B cell (primary cell): ENCODE measurements at regions not wholly inside any gene's neighbourhood (a gene's known extent, or its start where the extent isn't known, plus 50 kb on each side); places are given as distances from the start of the nearest gene placed in this dataset.

Experiments
- EZH2 ChIP-seq: IDR thresholded peaks from 2 replicates; pipeline ENCODE4 v1.6.1; 2012; ENCODE audit warnings: borderline replicate concordance, low read depth, mild to moderate bottlenecking, moderate library complexity, low read length; ENCODE audit not compliant: insufficient read depth, poor library complexity, severe bottlenecking
- TF ChIP-seq, protein P1 (sequence below): fragments of 200-600 bp; IDR thresholded peaks from one replicate; pipeline ENCODE4 v1.8.0; 2022; ENCODE audit warnings: antibody characterized with exemption, mild to moderate bottlenecking

DNA sequence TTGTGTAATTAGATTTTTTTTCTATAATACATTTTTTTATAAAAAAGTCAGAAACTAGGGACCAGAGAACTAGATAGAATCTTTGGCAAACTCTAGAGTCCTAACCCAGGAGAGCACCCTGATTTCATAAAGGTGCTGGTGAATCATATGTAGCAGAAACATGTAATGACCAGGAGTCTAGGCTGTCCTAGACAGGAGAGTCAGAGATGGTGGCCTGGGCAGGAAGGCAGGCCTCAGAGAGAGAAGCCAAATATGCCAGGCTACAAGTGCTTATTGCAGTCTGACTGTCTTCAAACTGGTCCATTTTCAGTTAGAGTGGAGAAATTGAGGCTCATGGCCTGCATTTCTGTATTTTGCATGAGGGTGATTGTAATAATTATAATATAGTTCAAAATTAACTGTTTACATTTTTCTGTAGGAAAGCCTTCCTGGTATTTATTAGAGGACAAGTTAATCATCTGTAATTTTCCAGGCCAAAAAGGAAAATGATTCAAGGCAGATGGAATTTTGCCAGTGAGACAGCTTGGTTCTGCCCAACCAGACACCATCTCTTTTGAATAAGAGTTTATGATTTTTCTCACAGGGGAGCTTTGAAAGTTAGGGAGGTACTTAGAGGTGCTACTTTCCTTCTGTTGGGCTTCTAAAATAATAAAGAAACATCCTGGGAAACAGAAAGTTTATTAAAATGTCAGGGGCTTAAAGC lies 129.8 kb downstream of the S1PR1 start:
- TF ChIP-seq, protein P1, sequence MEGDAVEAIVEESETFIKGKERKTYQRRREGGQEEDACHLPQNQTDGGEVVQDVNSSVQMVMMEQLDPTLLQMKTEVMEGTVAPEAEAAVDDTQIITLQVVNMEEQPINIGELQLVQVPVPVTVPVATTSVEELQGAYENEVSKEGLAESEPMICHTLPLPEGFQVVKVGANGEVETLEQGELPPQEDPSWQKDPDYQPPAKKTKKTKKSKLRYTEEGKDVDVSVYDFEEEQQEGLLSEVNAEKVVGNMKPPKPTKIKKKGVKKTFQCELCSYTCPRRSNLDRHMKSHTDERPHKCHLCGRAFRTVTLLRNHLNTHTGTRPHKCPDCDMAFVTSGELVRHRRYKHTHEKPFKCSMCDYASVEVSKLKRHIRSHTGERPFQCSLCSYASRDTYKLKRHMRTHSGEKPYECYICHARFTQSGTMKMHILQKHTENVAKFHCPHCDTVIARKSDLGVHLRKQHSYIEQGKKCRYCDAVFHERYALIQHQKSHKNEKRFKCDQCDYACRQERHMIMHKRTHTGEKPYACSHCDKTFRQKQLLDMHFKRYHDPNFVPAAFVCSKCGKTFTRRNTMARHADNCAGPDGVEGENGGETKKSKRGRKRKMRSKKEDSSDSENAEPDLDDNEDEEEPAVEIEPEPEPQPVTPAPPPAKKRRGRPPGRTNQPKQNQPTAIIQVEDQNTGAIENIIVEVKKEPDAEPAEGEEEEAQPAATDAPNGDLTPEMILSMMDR, result no peak
- TF ChIP-seq EZH2, result no peak
